ENCODE measurements at regions not wholly inside any gene's neighbourhood (a gene's known extent, or its start where the extent isn't known, plus 50 kb on each side); places are given as distances from the start of the nearest gene placed in this dataset.

- TF ChIP-seq, protein P1, sequence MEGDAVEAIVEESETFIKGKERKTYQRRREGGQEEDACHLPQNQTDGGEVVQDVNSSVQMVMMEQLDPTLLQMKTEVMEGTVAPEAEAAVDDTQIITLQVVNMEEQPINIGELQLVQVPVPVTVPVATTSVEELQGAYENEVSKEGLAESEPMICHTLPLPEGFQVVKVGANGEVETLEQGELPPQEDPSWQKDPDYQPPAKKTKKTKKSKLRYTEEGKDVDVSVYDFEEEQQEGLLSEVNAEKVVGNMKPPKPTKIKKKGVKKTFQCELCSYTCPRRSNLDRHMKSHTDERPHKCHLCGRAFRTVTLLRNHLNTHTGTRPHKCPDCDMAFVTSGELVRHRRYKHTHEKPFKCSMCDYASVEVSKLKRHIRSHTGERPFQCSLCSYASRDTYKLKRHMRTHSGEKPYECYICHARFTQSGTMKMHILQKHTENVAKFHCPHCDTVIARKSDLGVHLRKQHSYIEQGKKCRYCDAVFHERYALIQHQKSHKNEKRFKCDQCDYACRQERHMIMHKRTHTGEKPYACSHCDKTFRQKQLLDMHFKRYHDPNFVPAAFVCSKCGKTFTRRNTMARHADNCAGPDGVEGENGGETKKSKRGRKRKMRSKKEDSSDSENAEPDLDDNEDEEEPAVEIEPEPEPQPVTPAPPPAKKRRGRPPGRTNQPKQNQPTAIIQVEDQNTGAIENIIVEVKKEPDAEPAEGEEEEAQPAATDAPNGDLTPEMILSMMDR (IDR thresholded peaks at IDR 0.05; ENCODE audit: low read depth, low read length, missing control alignments), result no peak
- in situ Hi-C loops (cut with HindIII; ENCODE audit: low sequenced_read_pairs), result no loop called here
- no peak overlapping the region for H3K4me3 ChIP-seq (ENCODE audit: low read depth, low read length)
- no peak for DNase-seq (ENCODE audit: low read depth)
These were observed 1847.1 kb upstream of the NUDT12 start for GRCh38 chr5:105409695-105410094.

- in situ Hi-C loops (cut with HindIII; ENCODE audit: low sequenced_read_pairs), result no loop called here
- TF ChIP-seq, protein P1 (IDR thresholded peaks at IDR 0.05; ENCODE audit: low read depth, low read length, missing control alignments), result no peak
- H3K4me3 ChIP-seq (ENCODE audit: low read depth, low read length), result no peak overlapping the region
- DNase-seq (ENCODE audit: low read depth), result no peak
These were observed 1844.6 kb upstream of the NUDT12 start for GRCh38 chr5:105407200-105407599.

- H3K4me3 ChIP-seq (ENCODE audit: low read depth, low read length), result no peak overlapping the region
- TF ChIP-seq, protein P1 (IDR thresholded peaks at IDR 0.05; ENCODE audit: low read depth, low read length, missing control alignments), result no peak
- in situ Hi-C loops (cut with HindIII; ENCODE audit: low sequenced_read_pairs), result no loop called here
- DNase-seq (ENCODE audit: low read depth), result no peak
These were observed 1835.2 kb upstream of the NUDT12 start for GRCh38 chr5:105397749-105398148.

- TF ChIP-seq, protein P1 (IDR thresholded peaks at IDR 0.05; ENCODE audit: low read depth, low read length, missing control alignments), result no peak
- H3K4me3 ChIP-seq (ENCODE audit: low read depth, low read length), result no peak overlapping the region
- in situ Hi-C loops (cut with HindIII; ENCODE audit: low sequenced_read_pairs), result no loop called here
- no peak for DNase-seq (ENCODE audit: low read depth)
These were observed 1830.1 kb upstream of the NUDT12 start for GRCh38 chr5:105392710-105393149.

GRCh38 chr5:105392122-105392709, 1829.6 kb upstream of the NUDT12 start:
- H3K4me3 ChIP-seq (ENCODE audit: low read depth, low read length), result no peak overlapping the region
- in situ Hi-C loops (cut with HindIII; ENCODE audit: low sequenced_read_pairs), result no loop called here
- TF ChIP-seq, protein P1 (IDR thresholded peaks at IDR 0.05; ENCODE audit: low read depth, low read length, missing control alignments), result no peak
- no peak for DNase-seq (ENCODE audit: low read depth)

DNA sequence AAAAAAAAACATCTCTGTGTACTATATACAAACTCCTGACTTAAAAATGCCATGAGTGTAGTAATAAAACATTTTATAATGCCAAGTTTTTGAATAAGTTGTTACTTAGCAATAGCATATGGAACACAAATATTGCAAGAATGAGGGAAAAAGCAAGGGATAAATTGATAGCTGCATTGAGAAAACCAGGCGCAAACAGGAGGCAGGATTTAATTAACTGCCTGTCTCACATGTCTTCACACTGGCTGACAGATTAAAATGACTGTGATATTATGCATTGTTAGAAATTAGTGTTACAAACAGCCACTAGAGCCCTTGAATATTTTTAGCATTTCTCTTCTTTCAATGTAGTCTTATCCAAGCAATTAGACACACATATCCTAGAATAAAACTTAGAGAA, 1817.5 kb upstream of the NUDT12 start:
- TF ChIP-seq, protein P1 (IDR thresholded peaks at IDR 0.05; ENCODE audit: low read depth, low read length, missing control alignments), result no peak
- DNase-seq (ENCODE audit: low read depth), result no peak
- no peak overlapping the region for H3K4me3 ChIP-seq (ENCODE audit: low read depth, low read length)
- in situ Hi-C loops (cut with HindIII; ENCODE audit: low sequenced_read_pairs), result no loop called here
